Stimulated activated CD8-positive, alpha-beta memory T cell treated with anti-CD3 and anti-CD28 coated beads, Interleukin-15, amount 100 ng/mL, for 4 hours (primary cell): ENCODE measurements at regions not wholly inside any gene's neighbourhood (a gene's known extent, or its start where the extent isn't known, plus 50 kb on each side); places are given as distances from the start of the nearest gene placed in this dataset.

Experiments used
- DNase-seq, 2 donors: peaks; one replicate each; pipeline ENCODE4 v3.0.0-alpha.2; 2020; ENCODE audit warnings: low read depth in 2 of 2

- no peak for DNase-seq
Measured at GRCh38 chr2:235264121-235264493, 229.7 kb upstream of the AGAP1 start.

- no peak for DNase-seq
Measured at GRCh38 chr2:235264512-235264911, 229.3 kb upstream of the AGAP1 start.

DNA sequence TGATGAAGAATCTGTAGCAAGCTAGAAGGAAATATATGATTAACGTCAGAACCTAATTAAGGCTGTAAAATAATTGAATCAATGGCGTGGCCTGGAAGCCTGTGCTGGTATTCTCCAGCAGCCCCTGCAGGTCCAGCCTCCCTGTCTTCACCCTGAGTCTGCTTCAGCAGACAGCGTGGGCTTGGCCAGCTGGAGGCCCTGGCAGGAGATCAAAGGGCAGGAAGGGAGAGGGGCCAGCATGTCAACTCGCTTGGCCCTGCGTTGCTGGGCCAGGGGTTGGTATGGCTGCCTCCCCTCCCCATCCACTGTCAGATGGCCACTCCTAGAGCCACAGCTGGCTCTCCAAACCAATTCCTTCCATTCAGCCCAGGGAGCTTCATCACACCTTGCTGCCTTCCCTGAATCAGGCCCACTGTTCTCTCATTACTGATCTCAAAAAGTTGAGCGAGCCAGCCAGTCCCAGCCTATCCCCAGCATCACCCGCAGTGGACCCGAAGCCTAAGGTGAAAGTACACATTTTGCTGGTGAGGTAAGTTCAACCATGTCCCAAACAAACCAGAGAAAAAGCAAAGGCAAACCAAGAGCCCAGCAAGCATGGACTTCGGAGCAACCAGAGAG, 228.4 kb upstream of the AGAP1 start:
- no peak for DNase-seq

GRCh38 chr2:235267251-235267650, 226.6 kb upstream of the AGAP1 start:
- DNase-seq: no peak

- DNase-seq: no peak
Measured at GRCh38 chr2:235268535-235268934, 225.3 kb upstream of the AGAP1 start.

- no peak for DNase-seq
Measured at GRCh38 chr2:235270291-235270690, 223.6 kb upstream of the AGAP1 start.

DNA sequence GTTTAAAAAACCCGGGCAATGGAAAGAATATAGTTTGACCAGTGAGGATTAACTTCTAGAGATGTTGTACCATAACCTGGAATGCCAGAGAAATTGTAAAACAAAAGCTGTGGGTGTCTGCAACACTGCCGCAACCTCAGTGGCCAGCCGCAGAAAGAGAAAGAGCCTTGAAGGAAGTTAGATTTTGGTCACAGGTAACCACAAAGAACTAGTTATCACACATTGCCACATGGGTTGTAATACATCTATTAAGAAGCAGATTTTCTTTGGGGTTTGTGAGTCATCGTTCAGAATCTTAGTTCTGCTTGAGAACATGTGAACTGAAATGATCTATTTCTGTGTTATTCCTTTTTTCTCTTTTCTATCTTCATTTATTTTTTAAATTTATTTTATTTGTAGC, 222.9 kb upstream of the AGAP1 start:
- DNase-seq: no peak

GRCh38 chr2:235271936-235272335, 221.9 kb upstream of the AGAP1 start:
- no peak for DNase-seq

- no peak for DNase-seq
Measured at GRCh38 chr2:235274023-235274422, 219.8 kb upstream of the AGAP1 start.

DNA sequence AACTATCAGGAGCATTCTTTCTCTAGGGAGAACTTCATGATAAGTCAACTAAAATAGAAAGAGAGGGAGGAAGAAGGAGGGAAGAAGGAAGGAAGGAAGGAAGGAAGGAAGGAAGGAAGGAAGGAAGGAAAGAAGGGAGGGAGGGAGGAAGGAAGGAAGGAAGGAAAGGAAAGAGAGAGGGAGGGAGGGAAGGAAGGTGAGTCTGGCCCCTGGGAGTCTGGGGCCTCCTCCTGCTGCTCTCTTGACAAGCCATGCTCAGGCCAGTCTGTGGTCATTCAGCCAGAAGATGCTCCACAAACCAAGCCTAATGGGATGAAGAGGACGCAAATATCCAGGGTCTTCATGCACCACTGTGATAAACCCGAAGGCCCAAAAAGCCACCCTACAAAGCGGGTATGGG, 216.4 kb upstream of the AGAP1 start:
- no peak for DNase-seq

- DNase-seq: no peak
Measured at GRCh38 chr2:235278771-235279355, 215.0 kb upstream of the AGAP1 start.

GRCh38 chr2:235279965-235280364, 213.9 kb upstream of the AGAP1 start:
- no peak for DNase-seq

DNA sequence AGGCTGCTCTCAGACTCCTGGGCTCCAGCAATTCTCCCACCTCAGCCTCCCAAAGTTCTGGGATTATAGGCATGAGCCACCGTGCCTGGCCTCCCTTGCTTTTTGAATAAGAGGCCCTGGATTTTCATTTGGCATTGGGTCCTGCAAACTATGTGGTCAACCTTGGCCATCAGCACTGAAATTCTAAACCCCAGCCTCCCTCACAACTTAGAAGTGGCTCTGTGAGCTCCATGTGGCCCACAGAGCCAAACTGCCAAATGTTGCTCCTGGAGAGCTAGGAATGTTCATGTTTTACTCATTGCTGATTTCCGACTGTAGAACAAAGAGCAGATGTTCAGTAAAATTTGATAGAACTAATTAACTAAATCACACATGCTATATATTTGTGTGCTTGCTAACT, 210.6 kb upstream of the AGAP1 start:
- no peak for DNase-seq

GRCh38 chr2:235286622-235287374, 207.0 kb upstream of the AGAP1 start:
- no peak for DNase-seq

DNA sequence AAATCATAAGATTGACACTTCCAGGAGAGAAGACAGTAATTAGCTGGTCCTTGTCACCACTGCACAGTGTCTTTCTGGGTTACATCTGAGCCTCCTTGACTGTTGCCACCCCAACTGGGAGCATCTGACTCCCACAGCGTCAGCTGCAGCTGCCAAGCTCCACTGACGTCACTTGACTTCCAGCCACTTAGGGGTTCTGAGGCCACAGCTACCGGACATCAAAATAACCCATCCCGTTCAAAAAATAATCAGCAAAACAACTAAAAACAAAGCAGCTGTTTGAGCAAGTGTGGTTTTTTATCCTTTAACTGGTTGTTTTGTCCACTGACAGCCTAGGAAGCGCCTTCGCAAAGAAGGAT, 206.5 kb upstream of the AGAP1 start:
- no peak for DNase-seq

- DNase-seq: no peak
Measured at GRCh38 chr2:235291461-235291860, 202.4 kb upstream of the AGAP1 start.

GRCh38 chr2:235293061-235293460, 200.8 kb upstream of the AGAP1 start:
- no peak for DNase-seq

GRCh38 chr2:235295831-235296230, 198.0 kb upstream of the AGAP1 start:
- DNase-seq: no peak

DNA sequence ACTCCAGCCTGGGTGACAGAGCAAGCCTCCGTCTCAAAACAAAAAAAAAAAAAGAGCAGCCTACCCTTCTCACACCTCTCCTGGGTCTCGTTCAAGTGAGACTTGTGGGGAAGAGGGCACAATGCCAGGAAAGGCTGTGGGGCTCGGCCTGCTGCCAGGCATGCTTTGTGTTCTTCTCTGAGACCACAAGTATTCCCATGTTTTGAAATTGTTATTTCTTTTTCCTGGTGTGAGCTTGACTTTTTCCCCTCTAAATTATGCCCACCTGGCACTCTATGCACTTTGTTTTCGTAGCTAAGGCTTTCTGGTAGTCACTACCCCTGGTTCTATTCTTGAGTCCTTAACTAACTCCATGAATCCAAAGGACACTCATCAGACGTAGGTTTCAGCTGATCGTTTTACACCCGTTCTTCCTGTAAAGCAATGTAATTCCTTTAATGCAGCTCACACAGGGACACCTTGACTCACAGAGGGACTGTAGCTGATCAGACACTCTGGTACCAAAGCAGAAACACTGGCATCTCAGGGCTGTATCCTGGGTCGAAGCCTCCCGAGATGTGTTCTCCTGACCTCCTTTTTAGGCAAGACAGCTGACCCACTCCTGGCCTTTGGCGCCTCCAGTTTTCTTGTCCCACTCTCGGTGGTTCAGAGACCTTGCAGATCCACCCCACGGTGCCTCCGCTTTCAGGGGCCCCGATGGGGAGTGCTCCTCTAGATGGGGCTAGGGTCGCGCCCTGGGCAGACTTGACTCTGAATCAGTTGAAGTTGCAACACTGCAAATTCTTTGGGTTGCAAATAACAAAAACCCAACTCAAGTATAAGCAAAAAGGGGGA, 193.3 kb upstream of the AGAP1 start:
- DNase-seq: no peak

GRCh38 chr2:235301202-235302076, 192.4 kb upstream of the AGAP1 start:
- DNase-seq: no peak

GRCh38 chr2:235302263-235302662, 191.6 kb upstream of the AGAP1 start:
- DNase-seq: no peak
